Keratinocyte (primary cell): ENCODE measurements at regions not wholly inside any gene's neighbourhood (a gene's known extent, or its start where the extent isn't known, plus 50 kb on each side); places are given as distances from the start of the nearest gene placed in this dataset.

Experiments used
- DNase-seq: peaks from one replicate; pipeline ENCODE4 v3.0.0-alpha.2; 2011; ENCODE audit warnings: low read depth, missing footprints, low spot score
- FAIRE-seq: peaks from 2 replicates; lab custom pipeline; 2011; peaks lifted over from hg19 to GRCh38; lab: Jason Lieb, UNC
- H2AFZ ChIP-seq: 2 replicates; pipeline ENCODE4 v1.6.0; 2012; ENCODE audit warnings: low read length, control low read depth, inconsistent platforms; ENCODE audit not compliant: control insufficient read depth
- H3K27ac ChIP-seq: 2 replicates; pipeline ENCODE4 v1.5.1; 2011; ENCODE audit warnings: low read length; ENCODE audit not compliant: control insufficient read depth, insufficient read depth
- H3K27me3 ChIP-seq: 3 replicates; pipeline ENCODE4 v1.6.0; 2011; ENCODE audit warnings: low read length; ENCODE audit not compliant: control insufficient read depth, insufficient read depth; ENCODE audit errors: extremely low read depth
- H3K36me3 ChIP-seq, 2 experiments: 2 replicates in 1 of 2; 3 replicates in 1 of 2; pipeline ENCODE4 v1.5.1; 2011; ENCODE audit warnings: low read length in 2 of 2, mild to moderate bottlenecking in 1 of 2; ENCODE audit not compliant: control insufficient read depth in 2 of 2, insufficient read depth in 2 of 2; ENCODE audit errors: extremely low read depth in 1 of 2
- H3K4me1 ChIP-seq: 3 replicates; pipeline ENCODE4 v1.5.1; 2011; ENCODE audit warnings: low read length; ENCODE audit not compliant: control insufficient read depth, insufficient read depth; ENCODE audit errors: extremely low read depth
- H3K4me2 ChIP-seq: 3 replicates; pipeline ENCODE4 v1.6.0; 2011; ENCODE audit warnings: low read depth, low read length; ENCODE audit not compliant: control insufficient read depth, insufficient read depth; ENCODE audit errors: extremely low read depth
- H3K4me3 ChIP-seq, 3 experiments: fragments of 200-600 bp in 1 of 3; sonication (generic) in 1 of 3; 2 replicates in 2 of 3; 3 replicates in 1 of 3; pipeline ENCODE4 v1.5.1; 2011 to 2016; ENCODE audit warnings: low read length in 3 of 3, mild to moderate bottlenecking in 3 of 3, control low read depth in 2 of 3, inconsistent platforms in 1 of 3, low read depth in 1 of 3, mixed read lengths in 1 of 3, mixed run types in 1 of 3, moderate library complexity in 1 of 3; ENCODE audit not compliant: control insufficient read depth in 2 of 3, insufficient read depth in 2 of 3; ENCODE audit errors: extremely low read depth in 1 of 3
- H3K79me2 ChIP-seq: 2 replicates; pipeline ENCODE4 v1.6.0; 2012; ENCODE audit warnings: low read length; ENCODE audit not compliant: control insufficient read depth, insufficient read depth
- H3K9ac ChIP-seq: 3 replicates; pipeline ENCODE4 v1.6.0; 2011; ENCODE audit warnings: low read length; ENCODE audit not compliant: control insufficient read depth, insufficient read depth; ENCODE audit errors: extremely low read depth
- H3K9me1 ChIP-seq: 3 replicates; pipeline ENCODE4 v1.6.0; 2011; ENCODE audit warnings: low read length; ENCODE audit not compliant: control insufficient read depth, insufficient read depth; ENCODE audit errors: extremely low read depth
- H3K9me3 ChIP-seq: 2 replicates; pipeline ENCODE4 v1.5.1; 2012; ENCODE audit warnings: low read depth, low read length; ENCODE audit not compliant: control insufficient read depth
- H4K20me1 ChIP-seq: 3 replicates; pipeline ENCODE4 v1.6.0; 2011; ENCODE audit warnings: low read length; ENCODE audit not compliant: control insufficient read depth, insufficient read depth; ENCODE audit errors: extremely low read depth
- EZH2 ChIP-seq: IDR thresholded peaks from one replicate; pipeline ENCODE4 v1.6.1; 2012; ENCODE audit warnings: inconsistent platforms, mild to moderate bottlenecking, low read length, moderate library complexity
- dilution Hi-C: fragments of 300-500 bp; cut with MboI; formaldehyde crosslinking; loops from one replicate; pipeline ENCODE4 v1.7.0; 2020; ENCODE audit warnings: low sequenced_read_pairs; ENCODE audit not compliant: extremely low pct_ligation_motif_present
- TF ChIP-seq, protein P1 (sequence below), 3 experiments: IDR thresholded peaks in 1 of 3; conservative IDR thresholded peaks in 1 of 3; optimal IDR thresholded peaks in 1 of 3; 2 replicates in 2 of 3; 3 replicates in 1 of 3; pipeline versions ENCODE3 to v1.5.1; 2011; ENCODE audit warnings: low read length in 3 of 3, mild to moderate bottlenecking in 3 of 3, moderate library complexity in 2 of 3, control low read depth in 1 of 3, inconsistent platforms in 1 of 3; ENCODE audit not compliant: insufficient read depth in 2 of 3; ENCODE audit errors: extremely low read depth in 1 of 3

DNA sequence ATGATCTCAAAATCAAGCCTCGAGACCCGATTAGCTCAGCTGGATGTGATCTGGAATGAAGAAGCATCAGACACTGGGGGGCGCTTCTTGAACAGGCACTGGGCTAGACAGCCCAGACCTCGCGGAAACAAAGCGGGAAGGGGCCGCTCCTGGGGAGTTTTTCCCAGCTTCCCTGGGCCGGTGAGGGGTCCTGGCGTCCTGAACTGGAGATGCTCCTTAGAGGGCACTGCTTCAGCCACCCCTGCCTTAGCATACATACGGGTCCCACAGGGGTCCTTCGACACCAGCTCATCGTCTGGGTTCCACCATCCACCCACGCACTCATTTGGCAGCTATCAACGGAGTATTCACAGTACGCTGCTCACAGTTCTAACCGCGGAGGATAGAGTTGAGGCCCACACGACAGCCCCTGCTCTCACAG is 146.7 kb downstream of the TSN start:
- dilution Hi-C loops: no loop called here
- no peaks in the 10 kb centered on the region for H3K79me2 ChIP-seq

GRCh38 chr2:121902616-121903015 is 147.2 kb downstream of the TSN start:
- Histone ChIP-seq H3K36me3 (no peaks in the 10 kb centered on the region), H3K4me1 (no peaks in the 10 kb centered on the region), H3K9ac (no peak overlapping the region), H4K20me1 (no peaks in the 10 kb centered on the region), H3K79me2 (no peaks in the 10 kb centered on the region), H3K9me3 (no peaks in the 10 kb centered on the region), H3K4me3 (no peak overlapping the region), H3K27ac (no peak overlapping the region), H3K4me2 (no peak overlapping the region), H3K27me3 (peaks cover 10% of the 10 kb centered on the region), H3K9me1 (no peaks in the 10 kb centered on the region), H2AFZ (no peak overlapping the region)
- DNase-seq (no peak), FAIRE-seq (no peak)
- TF ChIP-seq, protein P1, sequence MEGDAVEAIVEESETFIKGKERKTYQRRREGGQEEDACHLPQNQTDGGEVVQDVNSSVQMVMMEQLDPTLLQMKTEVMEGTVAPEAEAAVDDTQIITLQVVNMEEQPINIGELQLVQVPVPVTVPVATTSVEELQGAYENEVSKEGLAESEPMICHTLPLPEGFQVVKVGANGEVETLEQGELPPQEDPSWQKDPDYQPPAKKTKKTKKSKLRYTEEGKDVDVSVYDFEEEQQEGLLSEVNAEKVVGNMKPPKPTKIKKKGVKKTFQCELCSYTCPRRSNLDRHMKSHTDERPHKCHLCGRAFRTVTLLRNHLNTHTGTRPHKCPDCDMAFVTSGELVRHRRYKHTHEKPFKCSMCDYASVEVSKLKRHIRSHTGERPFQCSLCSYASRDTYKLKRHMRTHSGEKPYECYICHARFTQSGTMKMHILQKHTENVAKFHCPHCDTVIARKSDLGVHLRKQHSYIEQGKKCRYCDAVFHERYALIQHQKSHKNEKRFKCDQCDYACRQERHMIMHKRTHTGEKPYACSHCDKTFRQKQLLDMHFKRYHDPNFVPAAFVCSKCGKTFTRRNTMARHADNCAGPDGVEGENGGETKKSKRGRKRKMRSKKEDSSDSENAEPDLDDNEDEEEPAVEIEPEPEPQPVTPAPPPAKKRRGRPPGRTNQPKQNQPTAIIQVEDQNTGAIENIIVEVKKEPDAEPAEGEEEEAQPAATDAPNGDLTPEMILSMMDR (optimal IDR thresholded peaks at IDR 0.05 in 1 of 3, IDR thresholded peaks at IDR 0.05 in 1 of 3, conservative IDR thresholded peaks at IDR 0.05 in 1 of 3; ENCODE audit: extremely low read depth in 1 of 3, insufficient read depth in 2 of 3, low read length in 3 of 3): no peak
- TF ChIP-seq EZH2: no peak
- dilution Hi-C loops: no loop called here

More for the DNA sequence above, 146.7 kb downstream of the TSN start:
- Histone ChIP-seq H3K27me3 (peaks cover 10% of the 10 kb centered on the region), H3K4me3 (no peak overlapping the region), H3K4me1 (no peaks in the 10 kb centered on the region), H3K9me3 (no peaks in the 10 kb centered on the region), H3K9ac (no peak overlapping the region), H3K36me3 (no peaks in the 10 kb centered on the region), H4K20me1 (no peaks in the 10 kb centered on the region), H3K4me2 (no peak overlapping the region), H3K27ac (no peak overlapping the region), H3K9me1 (no peaks in the 10 kb centered on the region), H2AFZ (no peak overlapping the region)
- TF ChIP-seq, protein P1 (optimal IDR thresholded peaks at IDR 0.05 in 1 of 3, IDR thresholded peaks at IDR 0.05 in 1 of 3, conservative IDR thresholded peaks at IDR 0.05 in 1 of 3; ENCODE audit: extremely low read depth in 1 of 3, insufficient read depth in 2 of 3, low read length in 3 of 3): no peak
- TF ChIP-seq EZH2: no peak
- FAIRE-seq: no peak
- DNase-seq: no peak
